HG03575 (cell line): ENCODE measurements at regions not wholly inside any gene's neighbourhood (a gene's known extent, or its start where the extent isn't known, plus 50 kb on each side); places are given as distances from the start of the nearest gene placed in this dataset.

Experiments
- ATAC-seq: cut with Tn5 transposase; IDR thresholded peaks from one replicate; pipeline ENCODE4 v1.9.1; 2021; ENCODE audit not compliant: unreplicated experiment, insufficient number of reproducible peaks, low FRiP score; ENCODE audit errors: extremely low read depth

- no peak for ATAC-seq
Measured at GRCh38 chr11:35076201-35077100, 62.5 kb upstream of the CD44 start.

DNA sequence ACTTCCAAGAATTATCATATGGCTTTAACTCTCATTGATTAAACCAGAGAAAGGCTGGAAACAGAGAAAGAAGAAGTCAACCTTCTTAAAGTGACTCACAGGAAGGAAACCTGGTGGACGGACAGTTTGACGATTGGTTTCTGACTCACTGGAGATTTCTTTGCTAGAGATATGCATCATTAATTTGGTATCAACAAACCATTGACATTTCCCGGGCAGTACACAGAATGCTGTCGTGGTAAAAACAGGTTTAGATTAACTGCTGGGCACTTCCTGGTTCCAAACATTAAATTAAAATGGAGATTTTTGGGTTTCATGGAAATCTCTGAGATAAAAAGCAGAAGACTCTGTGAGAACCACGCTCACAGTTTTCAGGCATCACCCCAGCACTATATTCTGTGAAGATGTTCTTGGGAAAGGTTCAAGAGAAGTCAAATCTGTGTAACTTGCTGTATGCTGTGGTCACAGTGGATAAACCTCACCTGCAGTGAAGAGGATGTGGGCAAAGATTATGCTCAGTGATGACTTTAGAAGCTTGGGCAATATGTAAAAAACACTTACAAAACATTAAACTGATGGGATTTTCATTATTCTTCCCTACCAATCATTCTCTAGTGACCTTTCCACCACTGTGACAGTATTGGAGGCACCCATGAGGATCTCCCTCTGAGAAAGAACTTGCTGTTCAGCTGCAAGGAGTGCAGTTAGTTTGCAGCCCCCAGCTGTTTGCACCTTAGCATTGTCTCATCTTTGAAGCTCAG lies 61.1 kb upstream of the CD44 start:
- ATAC-seq: peak; percentile 26

- ATAC-seq: no peak
Measured at GRCh38 chr11:35078470-35078735, 60.6 kb upstream of the CD44 start.

DNA sequence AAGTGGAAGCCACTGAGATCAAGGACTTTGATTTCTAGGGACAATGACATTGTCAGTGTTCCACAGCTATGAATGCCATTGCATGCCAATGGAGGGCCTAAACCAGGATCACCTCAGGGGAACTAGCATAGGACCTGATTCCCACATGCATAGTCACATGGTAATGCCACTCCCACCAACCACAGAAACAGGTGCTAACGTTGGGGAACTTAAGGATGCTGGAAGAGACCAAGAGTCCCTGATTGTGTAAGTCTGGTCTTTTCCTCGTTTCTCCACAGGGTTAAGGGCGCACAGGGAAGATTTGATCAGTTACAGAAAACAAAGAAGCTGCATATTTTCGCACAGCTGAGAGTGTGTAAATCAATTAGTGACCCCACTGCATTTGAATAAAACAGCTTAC lies 59.4 kb upstream of the CD44 start:
- ATAC-seq: no peak

- ATAC-seq: peak; percentile 44
Measured at GRCh38 chr11:35082321-35083180, 56.4 kb upstream of the CD44 start.

DNA sequence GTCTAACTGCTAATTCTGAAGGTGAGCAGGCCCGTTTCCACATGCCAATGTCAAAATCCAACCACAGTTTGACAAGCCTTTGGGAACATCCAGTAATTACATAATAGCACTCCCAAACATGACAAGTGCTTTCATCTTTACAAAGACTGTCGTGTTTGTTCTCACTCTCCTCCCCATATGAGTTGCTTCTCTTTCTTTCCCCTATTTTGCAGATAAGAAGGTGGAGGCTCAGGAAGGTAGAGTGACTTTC lies 55.9 kb upstream of the CD44 start:
- ATAC-seq: no peak

DNA sequence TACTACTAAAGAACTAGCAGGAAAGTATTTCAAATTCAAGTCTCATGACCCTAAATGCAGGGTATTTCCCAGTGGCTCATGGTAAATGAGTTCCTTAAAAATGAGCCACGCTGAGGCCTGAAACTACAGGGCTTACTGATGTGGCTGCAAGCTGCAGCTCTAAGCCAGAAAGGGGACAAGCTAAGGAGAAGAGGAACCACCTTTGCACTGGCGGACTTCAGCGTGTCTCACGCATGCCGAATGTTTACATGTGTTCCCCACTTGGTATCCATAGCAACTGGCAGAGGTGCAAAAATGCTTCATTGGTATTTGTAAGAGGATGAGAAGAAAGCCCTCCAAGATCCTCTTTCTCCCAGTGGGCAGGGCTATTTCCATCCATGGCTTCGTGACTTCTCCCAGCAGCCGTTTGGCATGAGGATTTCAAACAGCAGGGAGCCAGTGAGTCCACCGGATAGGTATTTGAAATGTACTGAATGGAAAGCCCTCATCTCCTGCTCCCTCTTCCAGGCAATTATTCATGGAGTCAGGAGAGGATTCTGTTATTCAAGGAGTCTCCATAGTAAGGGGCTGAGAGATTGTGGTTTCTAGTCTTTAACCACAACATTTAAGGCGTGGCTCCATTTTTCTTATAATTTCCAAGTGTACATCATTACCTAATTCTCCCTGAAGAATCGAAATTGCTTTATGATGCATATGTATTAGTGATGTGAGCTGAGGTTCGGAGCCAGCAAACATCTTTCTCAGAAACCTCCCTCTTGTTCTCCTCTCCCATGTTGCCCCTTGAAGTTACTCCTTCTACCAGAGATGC lies 55.3 kb upstream of the CD44 start:
- ATAC-seq: peak; percentile 66

DNA sequence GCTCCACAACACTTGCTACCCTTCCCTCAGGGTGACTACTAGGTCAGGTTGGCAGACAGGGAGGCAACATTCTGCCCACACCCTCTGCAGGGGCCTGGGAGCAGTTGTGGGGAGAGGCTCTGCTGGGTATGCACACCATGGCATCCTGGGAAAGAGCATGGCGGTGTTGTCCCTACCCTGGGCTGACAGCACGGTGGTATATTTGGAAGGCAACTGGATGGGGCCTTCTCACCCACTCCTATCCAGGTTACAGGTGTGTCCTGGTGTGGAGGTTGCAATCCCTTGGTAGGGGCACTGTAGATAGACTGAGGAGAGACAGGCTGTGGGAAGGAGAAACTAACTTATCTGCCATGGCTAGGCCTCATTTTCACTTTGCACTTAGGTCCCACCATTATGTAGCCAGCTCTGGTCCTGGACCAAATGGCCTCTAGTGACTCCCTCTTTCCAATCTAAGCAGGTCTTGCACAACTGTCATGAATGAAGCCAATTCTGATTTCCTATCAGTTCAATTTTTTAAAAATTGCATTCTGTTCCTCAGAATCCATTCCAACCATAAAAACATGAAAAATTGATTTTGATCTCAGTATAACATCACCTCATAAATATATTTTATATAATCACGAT lies 54.0 kb upstream of the CD44 start:
- ATAC-seq: no peak

DNA sequence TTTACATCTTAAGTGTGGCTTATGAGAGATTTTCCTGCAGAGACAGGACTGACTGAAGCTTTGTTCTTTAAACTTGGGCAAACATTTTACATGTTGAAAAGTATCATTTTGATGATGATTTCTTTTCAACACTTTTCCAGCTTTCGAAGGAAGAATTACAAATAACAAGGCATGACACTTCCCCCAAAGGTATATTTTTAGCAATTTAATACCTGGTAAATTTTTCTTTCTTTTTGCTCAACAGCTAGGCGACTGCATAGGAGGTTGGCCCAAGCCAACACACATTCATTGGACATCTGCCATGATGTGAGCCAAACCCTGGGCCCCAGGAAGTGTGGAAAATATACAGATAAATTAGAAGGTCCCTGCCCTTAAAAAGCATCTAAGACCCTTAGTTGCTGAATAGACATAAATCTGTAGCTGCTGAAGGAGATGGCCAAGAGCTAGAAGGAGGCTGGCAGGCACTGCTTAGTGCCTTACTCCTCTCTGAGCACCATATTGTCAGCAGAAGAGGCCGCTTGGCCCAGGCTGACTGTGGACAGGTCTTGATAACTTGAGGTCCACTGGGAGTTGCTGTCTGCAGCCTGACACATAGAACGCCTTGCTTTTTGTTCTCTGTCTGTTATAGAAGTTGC lies 53.3 kb upstream of the CD44 start:
- ATAC-seq: no peak

DNA sequence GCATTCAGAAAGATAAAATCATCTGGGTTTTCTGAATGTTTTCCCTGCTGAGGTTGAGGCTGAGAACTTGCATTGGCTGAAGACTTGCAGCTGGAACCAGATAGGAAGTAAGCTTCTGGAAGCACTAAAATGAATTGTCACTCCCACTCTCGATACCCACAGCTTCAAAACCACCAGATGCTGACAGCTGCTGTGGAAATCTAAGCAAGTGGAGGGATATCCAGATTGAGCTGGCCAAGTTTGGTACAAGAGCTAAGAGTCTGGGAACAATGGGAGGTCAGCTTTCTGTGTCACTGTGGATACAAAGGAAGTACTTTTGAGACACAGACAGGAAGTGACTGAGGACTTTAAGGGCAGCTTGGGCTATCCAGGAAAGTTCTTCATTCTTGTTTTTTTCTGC lies 51.3 kb upstream of the CD44 start:
- no peak for ATAC-seq

GRCh38 chr11:35088226-35088625 lies 50.7 kb upstream of the CD44 start:
- no peak for ATAC-seq

- no peak for ATAC-seq
Measured at GRCh38 chr11:35088676-35089075, 50.3 kb upstream of the CD44 start.
